Endothelial cell (in vitro differentiated cells): ENCODE measurements at regions not wholly inside any gene's neighbourhood (a gene's known extent, or its start where the extent isn't known, plus 50 kb on each side); places are given as distances from the start of the nearest gene placed in this dataset.

ENCODE experiments used
- DNase-seq: peaks from one replicate; pipeline ENCODE4 v3.0.0; 2021; ENCODE audit warnings: low spot score
- H3K27ac Mint-ChIP-seq: one replicate; pipeline ENCODE4 v1.8.0; 2021; ENCODE audit warnings: mixed read lengths, inconsistent platforms; ENCODE audit not compliant: unreplicated experiment
- H3K27me3 Mint-ChIP-seq: one replicate; pipeline ENCODE4 v1.8.0; 2021; ENCODE audit warnings: mild to moderate bottlenecking, moderate library complexity, mixed read lengths, inconsistent platforms; ENCODE audit not compliant: unreplicated experiment
- H3K36me3 Mint-ChIP-seq: one replicate; pipeline ENCODE4 v1.8.0; 2021; ENCODE audit warnings: mild to moderate bottlenecking, low read depth, mixed read lengths, inconsistent platforms; ENCODE audit not compliant: unreplicated experiment
- H3K4me1 Mint-ChIP-seq: one replicate; pipeline ENCODE4 v1.8.0; 2021; ENCODE audit warnings: mild to moderate bottlenecking, mixed read lengths, inconsistent platforms; ENCODE audit not compliant: unreplicated experiment
- H3K4me3 Mint-ChIP-seq: one replicate; pipeline ENCODE4 v1.8.0; 2021; ENCODE audit warnings: mild to moderate bottlenecking, mixed read lengths, inconsistent platforms; ENCODE audit not compliant: unreplicated experiment
- H3K9me3 Mint-ChIP-seq: one replicate; pipeline ENCODE4 v1.8.0; 2021; ENCODE audit warnings: mixed read lengths, inconsistent platforms; ENCODE audit not compliant: unreplicated experiment
- CTCF ChIP-seq: fragments of 200-600 bp; sonication (generic); IDR thresholded peaks from one replicate; pipeline ENCODE4 v1.5.0; 2021; ENCODE audit warnings: antibody characterized with exemption; ENCODE audit not compliant: unreplicated experiment

GRCh38 chr10:3000048-3000447 lies 67.3 kb upstream of the PFKP start:
- Mint-ChIP-seq H3K4me1 (peaks cover 8% of the 10 kb centered on the region), H3K36me3 (no peaks in the 10 kb centered on the region), H3K27ac (no peak overlapping the region), H3K9me3 (no peaks in the 10 kb centered on the region), H3K4me3 (no peak overlapping the region), H3K27me3 (no peaks in the 10 kb centered on the region)
- TF ChIP-seq CTCF: no peak
- DNase-seq: no peak

GRCh38 chr10:2994221-2994961 lies 73.0 kb upstream of the PFKP start:
- Mint-ChIP-seq H3K27ac (no peak overlapping the region), H3K9me3 (no peaks in the 10 kb centered on the region), H3K4me1 (no peaks in the 10 kb centered on the region), H3K4me3 (no peak overlapping the region), H3K36me3 (no peaks in the 10 kb centered on the region), H3K27me3 (peaks cover 1% of the 10 kb centered on the region)
- no peak for TF ChIP-seq CTCF
- DNase-seq: no peak

- Mint-ChIP-seq H3K4me3 (no peak overlapping the region), H3K27me3 (peaks cover 1% of the 10 kb centered on the region), H3K27ac (no peak overlapping the region), H3K36me3 (peaks cover 1% of the 10 kb centered on the region), H3K9me3 (peaks cover 2% of the 10 kb centered on the region), H3K4me1 (no peaks in the 10 kb centered on the region)
- TF ChIP-seq CTCF: no peak
- no peak for DNase-seq
Measured at GRCh38 chr10:2993636-2994035, 73.7 kb upstream of the PFKP start.

- H3K9me3 Mint-ChIP-seq: peaks cover 8% of the 10 kb centered on the region
Measured at GRCh38 chr10:2992401-2993198, 74.7 kb upstream of the PFKP start.

More at GRCh38 chr10:2992401-2993198, 74.7 kb upstream of the PFKP start:
- Mint-ChIP-seq H3K4me3 (no peak overlapping the region), H3K36me3 (peaks cover 4% of the 10 kb centered on the region), H3K27ac (no peak overlapping the region), H3K27me3 (peaks cover 6% of the 10 kb centered on the region), H3K4me1 (no peaks in the 10 kb centered on the region)
- DNase-seq: no peak
- no peak for TF ChIP-seq CTCF
